ENCODE measurements at regions not wholly inside any gene's neighbourhood (a gene's known extent, or its start where the extent isn't known, plus 50 kb on each side); places are given as distances from the start of the nearest gene placed in this dataset.

- TF ChIP-seq ZNF462 (CRISPR knock-in tag; IDR thresholded peaks at IDR 0.05) (no peak), EZH2phosphoT487 (IDR thresholded peaks at IDR 0.05; ENCODE audit: unreplicated experiment) (no peak), JUNB (IDR thresholded peaks at IDR 0.05; ENCODE audit: unreplicated experiment) (no peak), ETS1 (IDR thresholded peaks at IDR 0.05) (no peak)
These were observed 58.0 kb upstream of the CD93 start (continued) for GRCh38 chr20:23143986-23144690.

- H3K4me1 ChIP-seq (ENCODE audit: insufficient read depth), result no peaks in the 10 kb centered on the region
- Mint-ChIP-seq H3K27ac (peak overlapping the region; percentile 35), H3K27me3 (ENCODE audit: insufficient read depth, low read depth, poor library complexity) (peaks cover 2% of the 10 kb centered on the region), H3K9me3 (peaks cover 3% of the 10 kb centered on the region; the same call in 2 of the 3 replicates), H3K36me3 (ENCODE audit: low read depth) (no peaks in the 10 kb centered on the region), H3K4me1 (no peaks in the 10 kb centered on the region), H3K4me3 (no peak overlapping the region)
- no peak for TF ChIP-seq ZNF462 (CRISPR knock-in tag; IDR thresholded peaks at IDR 0.05)
- TF ChIP-seq EZH2 (IDR thresholded peaks at IDR 0.05; ENCODE audit: low read depth, unreplicated experiment), result no peak
- no peak for TF ChIP-seq ZNF114 (CRISPR knock-in tag; IDR thresholded peaks at IDR 0.05)
- no peak for TF ChIP-seq EZH2phosphoT487 (IDR thresholded peaks at IDR 0.05; ENCODE audit: unreplicated experiment)
- TF ChIP-seq ZNF331 (CRISPR knock-in tag; IDR thresholded peaks at IDR 0.05; ENCODE audit: low read depth), result no peak
- no peak for TF ChIP-seq POLR2AphosphoS5 (IDR thresholded peaks at IDR 0.05; ENCODE audit: low read depth)
- no peak overlapping the region for H3K4me2 ChIP-seq
- DNase-seq (ENCODE audit: low spot score) (no peak), ATAC-seq (no peak)
- H3K9me2 ChIP-seq (ENCODE audit: insufficient read depth), result no peaks in the 10 kb centered on the region
- no peaks in the 10 kb centered on the region for H3K27me3 ChIP-seq (ENCODE audit: insufficient read depth)
- no peak overlapping the region for H3K4me3 ChIP-seq
- no peak overlapping the region for H3K27ac ChIP-seq (ENCODE audit: low read depth)
- no peaks in the 10 kb centered on the region for H4K20me1 ChIP-seq (replicated peaks; ENCODE audit: insufficient read depth)
- no peaks in the 10 kb centered on the region for H3K79me2 ChIP-seq (replicated peaks; ENCODE audit: insufficient read depth)
- H3K36me3 ChIP-seq (ENCODE audit: insufficient read depth), result no peaks in the 10 kb centered on the region
- H3F3A ChIP-seq (replicated peaks; ENCODE audit: low read depth), result no peaks in the 10 kb centered on the region
- no peak overlapping the region for H2AFZ ChIP-seq
These were observed 57.0 kb upstream of the CD93 start for GRCh38 chr20:23143098-23143497.
